GM12892 (cell line): ENCODE measurements at regions not wholly inside any gene's neighbourhood (a gene's known extent, or its start where the extent isn't known, plus 50 kb on each side); places are given as distances from the start of the nearest gene placed in this dataset.

Experiments
- POLR2A ChIP-seq: IDR thresholded peaks from 2 replicates; pipeline ENCODE4 v1.6.1; 2011; ENCODE audit warnings: low read depth, low read length, control low read depth
- POLR2AphosphoS5 ChIP-seq: IDR thresholded peaks from 2 replicates; pipeline ENCODE4 v1.6.1; 2011; ENCODE audit warnings: low read depth, low read length, control low read depth

DNA sequence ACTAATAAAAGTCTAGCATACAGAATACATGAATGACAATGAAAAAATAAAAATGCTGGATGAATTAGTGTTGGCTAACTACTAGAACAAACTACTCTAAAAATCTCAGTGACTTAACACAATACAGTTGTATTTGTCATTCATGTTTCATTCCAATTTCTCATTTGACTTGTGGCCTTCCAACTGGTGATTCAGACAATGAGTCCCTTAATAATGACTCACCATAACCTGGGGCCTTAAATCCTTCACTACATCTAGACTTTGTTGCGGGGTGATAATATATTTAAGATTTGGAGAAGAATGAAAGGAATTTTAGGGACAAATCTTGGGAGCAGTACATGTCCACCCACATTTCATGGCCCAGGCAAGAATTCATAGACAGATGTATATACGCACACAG, 90.5 kb upstream of the POM121L12 start:
- TF ChIP-seq POLR2AphosphoS5 (no peak), POLR2A (no peak)
